ENCODE measurements at regions not wholly inside any gene's neighbourhood (a gene's known extent, or its start where the extent isn't known, plus 50 kb on each side); places are given as distances from the start of the nearest gene placed in this dataset.
"Not testable (repeated sequence)": the region's sequence is repeated elsewhere in the genome, so short reads cannot be mapped to it uniquely, and the experiment has no call there.

DNA sequence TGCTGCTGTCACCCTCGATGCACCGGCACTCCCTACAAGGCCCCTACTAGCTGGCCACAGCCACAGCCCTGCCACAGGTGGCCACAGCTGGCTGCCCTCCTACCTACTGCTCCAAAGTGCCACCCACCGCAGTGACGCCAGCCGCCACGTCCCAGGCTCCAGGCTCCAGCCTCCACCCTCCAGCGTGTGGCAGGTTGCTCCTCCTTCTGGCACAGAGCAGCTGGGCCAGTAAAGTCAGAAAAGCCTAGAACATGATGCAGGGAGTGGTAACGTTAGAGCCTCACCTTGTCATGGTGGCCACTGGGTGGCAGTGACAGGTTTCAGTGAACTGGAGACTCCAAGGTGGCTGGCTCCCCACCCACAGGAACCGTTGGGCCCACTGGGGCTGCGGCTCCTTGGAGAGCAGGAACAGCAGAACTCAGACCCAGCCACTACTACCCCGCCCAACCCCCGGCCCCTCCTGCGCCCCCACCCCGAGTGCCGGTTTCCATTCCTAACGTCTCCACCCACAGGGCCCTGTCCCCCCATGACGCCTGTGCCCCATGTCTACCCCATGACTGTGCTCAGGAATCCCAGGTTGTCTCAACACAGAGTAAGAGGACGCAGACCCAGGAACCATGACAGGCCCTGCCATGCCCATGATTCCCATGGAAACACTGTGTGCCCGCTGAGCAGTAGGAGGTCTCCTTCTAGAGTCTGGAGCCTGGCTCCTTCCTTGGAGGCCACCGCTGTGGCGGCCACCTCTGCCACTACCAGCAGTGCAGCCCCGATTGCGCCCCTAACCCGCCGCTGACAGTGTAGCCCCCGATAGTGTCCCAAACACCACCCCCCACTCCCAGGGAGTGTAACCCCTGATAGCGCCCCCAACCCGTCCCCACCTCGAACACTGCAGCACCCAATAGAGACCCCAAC is 52.3 kb upstream of the ZNF33B start:
- no peak for DNase-seq
- H3K27ac ChIP-seq (ENCODE audit: low read depth in 1 of 3, low read length in 2 of 3), result no peak overlapping the region

GRCh38 chr10:42691361-42692120 is 53.2 kb upstream of the ZNF33B start:
- Histone ChIP-seq H3K36me3 (ENCODE audit: control insufficient read depth in 3 of 3, insufficient read depth in 2 of 3, low read depth in 1 of 3, low read length in 3 of 3) (no peaks in the 10 kb centered on the region), H3K27me3 (ENCODE audit: control insufficient read depth in 3 of 3, insufficient read depth in 3 of 3, low read length in 3 of 3) (no peaks in the 10 kb centered on the region), H3K27ac (ENCODE audit: low read depth in 1 of 3, low read length in 2 of 3) (no peak overlapping the region), H3K4me3 (ENCODE audit: low read depth in 1 of 3, low read length in 3 of 3) (no peak overlapping the region), H3K4me1 (ENCODE audit: control insufficient read depth in 3 of 3, insufficient read depth in 2 of 3, low read depth in 1 of 3, low read length in 2 of 3) (no peaks in the 10 kb centered on the region), H3K9me3 (ENCODE audit: control insufficient read depth in 2 of 2, insufficient read depth in 1 of 2, low read depth in 1 of 2, low read length in 1 of 2) (no peaks in the 10 kb centered on the region)
- FAIRE-seq (no peak), DNase-seq (no peak)
- 93 to 95% (median 94%) methylated on average over 23 to 25 of the region's 25 CpGs for WGBS, 3 donors

More for the DNA sequence above, 52.3 kb upstream of the ZNF33B start:
- H3K4me1 ChIP-seq (ENCODE audit: control insufficient read depth in 3 of 3, insufficient read depth in 2 of 3, low read depth in 1 of 3, low read length in 2 of 3), result no peaks in the 10 kb centered on the region
- no peak overlapping the region for H3K4me3 ChIP-seq (ENCODE audit: low read depth in 1 of 3, low read length in 3 of 3)
- no peak for FAIRE-seq
- WGBS, 3 donors, result 91 to 92% (median 92%) methylated on average over 28 to 29 of the region's 29 CpGs
- no peaks in the 10 kb centered on the region for H3K9me3 ChIP-seq (ENCODE audit: control insufficient read depth in 2 of 2, insufficient read depth in 1 of 2, low read depth in 1 of 2, low read length in 1 of 2)
- no peaks in the 10 kb centered on the region for H3K36me3 ChIP-seq (ENCODE audit: control insufficient read depth in 3 of 3, insufficient read depth in 2 of 3, low read depth in 1 of 3, low read length in 3 of 3)
- no peaks in the 10 kb centered on the region for H3K27me3 ChIP-seq (ENCODE audit: control insufficient read depth in 3 of 3, insufficient read depth in 3 of 3, low read length in 3 of 3)

DNA sequence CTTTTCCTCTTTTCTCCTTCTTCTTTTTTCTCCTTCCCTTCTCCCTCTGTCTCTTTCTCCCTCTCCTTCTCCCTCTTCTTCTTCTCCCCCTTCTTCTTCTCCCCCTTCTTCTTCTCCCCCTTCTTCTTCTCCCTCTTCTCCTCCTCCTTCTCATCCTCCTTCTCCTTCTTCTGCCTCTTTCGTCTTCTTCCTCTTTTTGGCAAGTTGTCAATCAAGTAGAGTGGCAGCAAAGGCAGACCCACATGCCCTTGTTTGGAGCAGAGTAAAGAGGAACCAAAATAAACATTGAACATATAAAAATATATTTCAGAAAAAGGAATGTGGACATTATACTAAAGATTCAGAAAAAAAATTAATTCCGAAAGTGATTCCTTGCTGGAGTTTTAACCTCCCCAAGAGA is 59.6 kb upstream of the ZNF33B start:
- Histone ChIP-seq H3K9me3 (ENCODE audit: control insufficient read depth in 2 of 2, insufficient read depth in 1 of 2, low read depth in 1 of 2, low read length in 1 of 2) (no peaks in the 10 kb centered on the region), H3K4me3 (ENCODE audit: low read depth in 1 of 3, low read length in 3 of 3) (no peak overlapping the region), H3K4me1 (ENCODE audit: control insufficient read depth in 3 of 3, insufficient read depth in 2 of 3, low read depth in 1 of 3, low read length in 2 of 3) (no peaks in the 10 kb centered on the region), H3K27me3 (ENCODE audit: control insufficient read depth in 3 of 3, insufficient read depth in 3 of 3, low read length in 3 of 3) (peaks cover 0 to 2% (median 0%) of the 10 kb centered on the region in 3 donors), H3K27ac (ENCODE audit: low read depth in 1 of 3, low read length in 2 of 3) (no peak overlapping the region), H3K36me3 (ENCODE audit: control insufficient read depth in 3 of 3, insufficient read depth in 2 of 3, low read depth in 1 of 3, low read length in 3 of 3) (no peaks in the 10 kb centered on the region)
- 77 to 81% (median 78%) methylated on average over 2 of the region's 2 CpGs for WGBS, 3 donors
- DNase-seq, result no peak
- FAIRE-seq, result no peak

DNA sequence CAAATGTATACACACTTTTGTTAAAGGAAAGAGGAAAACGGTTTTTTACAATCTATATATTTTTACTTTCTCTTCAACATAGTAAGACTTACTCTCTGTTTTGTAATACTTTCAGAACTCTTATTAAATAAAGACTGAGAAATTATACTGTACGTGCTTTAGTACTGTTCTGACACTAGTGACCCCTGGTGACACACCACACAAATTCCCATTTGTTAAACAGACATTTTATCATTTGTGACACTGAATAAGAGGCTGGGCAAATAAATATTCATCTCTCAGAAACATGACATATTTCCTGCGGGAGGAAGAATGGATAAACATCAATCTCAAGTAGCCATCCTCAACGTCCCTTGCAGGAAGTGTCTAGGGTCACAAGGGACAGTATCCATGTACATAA is 68.9 kb upstream of the ZNF33B start:
- H3K27ac ChIP-seq (ENCODE audit: low read depth in 1 of 3, low read length in 2 of 3), result no peak overlapping the region
- FAIRE-seq (peak; percentile 26), DNase-seq (peak; percentile 5 to 11)
- WGBS, 3 donors, result 19 to 37% (median 21%) methylated on average over 4 of the region's 4 CpGs
- H3K4me1 ChIP-seq (ENCODE audit: control insufficient read depth in 3 of 3, insufficient read depth in 2 of 3, low read depth in 1 of 3, low read length in 2 of 3), result no peaks in the 10 kb centered on the region
- H3K9me3 ChIP-seq (ENCODE audit: control insufficient read depth in 2 of 2, insufficient read depth in 1 of 2, low read depth in 1 of 2, low read length in 1 of 2), result no peaks in the 10 kb centered on the region
- no peaks in the 10 kb centered on the region for H3K36me3 ChIP-seq (ENCODE audit: control insufficient read depth in 3 of 3, insufficient read depth in 2 of 3, low read depth in 1 of 3, low read length in 3 of 3)
- no peaks in the 10 kb centered on the region for H3K27me3 ChIP-seq (ENCODE audit: control insufficient read depth in 3 of 3, insufficient read depth in 3 of 3, low read length in 3 of 3)
- H3K4me3 ChIP-seq (ENCODE audit: low read depth in 1 of 3, low read length in 3 of 3), result no peak overlapping the region

DNA sequence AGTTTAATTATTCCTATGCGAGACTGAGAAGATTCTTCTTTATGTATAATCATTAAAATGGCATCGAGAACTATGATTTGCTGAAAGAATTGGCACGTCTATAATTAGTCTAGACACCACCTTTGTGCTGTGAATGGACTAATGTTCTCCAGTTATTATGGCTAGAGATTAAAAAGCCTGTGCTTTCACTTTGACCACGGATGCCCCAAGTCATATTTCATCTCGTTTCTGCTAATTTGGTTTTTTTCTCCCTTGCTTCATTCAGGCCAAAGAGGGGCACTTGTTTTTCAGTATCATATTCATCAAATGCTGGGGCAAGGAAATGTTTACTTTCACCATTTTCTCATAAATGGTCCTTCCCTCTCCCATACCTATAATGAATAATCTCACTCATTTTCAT is 63.3 kb upstream of the BMS1 start:
- WGBS, 3 donors, result 38 to 59% (median 48%) methylated on average over 5 of the region's 5 CpGs
- H3K36me3 ChIP-seq (ENCODE audit: control insufficient read depth in 3 of 3, insufficient read depth in 2 of 3, low read depth in 1 of 3, low read length in 3 of 3); DNase-seq; H3K27me3 ChIP-seq (ENCODE audit: control insufficient read depth in 3 of 3, insufficient read depth in 3 of 3, low read length in 3 of 3); H3K4me1 ChIP-seq (ENCODE audit: control insufficient read depth in 3 of 3, insufficient read depth in 2 of 3, low read depth in 1 of 3, low read length in 2 of 3); H3K27ac ChIP-seq (ENCODE audit: low read depth in 1 of 3, low read length in 2 of 3); H3K4me3 ChIP-seq (ENCODE audit: low read depth in 1 of 3, low read length in 3 of 3); H3K9me3 ChIP-seq (ENCODE audit: control insufficient read depth in 2 of 2, insufficient read depth in 1 of 2, low read depth in 1 of 2, low read length in 1 of 2): not testable (repeated sequence)
- peak; percentile 15 for FAIRE-seq

DNA sequence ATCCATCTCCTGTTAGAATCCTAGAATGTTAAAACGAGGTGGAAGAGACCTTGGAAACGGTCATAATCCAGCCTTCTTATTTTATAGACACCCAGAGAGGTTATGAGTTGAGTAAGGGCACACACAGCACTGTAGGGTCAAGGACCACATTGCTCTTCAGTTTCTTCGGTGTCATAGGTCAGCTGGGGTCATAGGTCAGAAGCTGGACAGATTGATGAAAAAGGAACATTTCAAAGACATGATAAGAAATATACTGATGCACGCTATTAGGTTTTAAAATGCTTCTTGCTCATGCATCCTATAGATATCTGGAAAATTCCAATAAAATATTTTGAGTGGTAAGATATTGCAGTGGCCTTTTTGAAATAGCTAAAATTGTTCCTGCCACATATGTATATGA is 60.0 kb upstream of the BMS1 start:
- 55 to 77% (median 69%) methylated on average over 4 of the region's 4 CpGs for WGBS, 3 donors
- no peak for FAIRE-seq
- H3K27ac ChIP-seq (ENCODE audit: low read depth in 1 of 3, low read length in 2 of 3), result no peak overlapping the region
- DNase-seq, result no peak
- H3K4me1 ChIP-seq (ENCODE audit: control insufficient read depth in 3 of 3, insufficient read depth in 2 of 3, low read depth in 1 of 3, low read length in 2 of 3), result no peaks in the 10 kb centered on the region
- no peaks in the 10 kb centered on the region for H3K36me3 ChIP-seq (ENCODE audit: control insufficient read depth in 3 of 3, insufficient read depth in 2 of 3, low read depth in 1 of 3, low read length in 3 of 3)
- H3K27me3 ChIP-seq (ENCODE audit: control insufficient read depth in 3 of 3, insufficient read depth in 3 of 3, low read length in 3 of 3), result peaks cover 0 to 2% (median 0%) of the 10 kb centered on the region in 3 donors
- no peaks in the 10 kb centered on the region for H3K9me3 ChIP-seq (ENCODE audit: control insufficient read depth in 2 of 2, insufficient read depth in 1 of 2, low read depth in 1 of 2, low read length in 1 of 2)
- H3K4me3 ChIP-seq (ENCODE audit: low read depth in 1 of 3, low read length in 3 of 3), result no peak overlapping the region

GRCh38 chr10:42723549-42723948 is 59.0 kb upstream of the BMS1 start:
- not testable (repeated sequence) for H3K27me3 ChIP-seq (ENCODE audit: control insufficient read depth in 3 of 3, insufficient read depth in 3 of 3, low read length in 3 of 3); DNase-seq; H3K27ac ChIP-seq (ENCODE audit: low read depth in 1 of 3, low read length in 2 of 3); FAIRE-seq; H3K36me3 ChIP-seq (ENCODE audit: control insufficient read depth in 3 of 3, insufficient read depth in 2 of 3, low read depth in 1 of 3, low read length in 3 of 3); H3K4me1 ChIP-seq (ENCODE audit: control insufficient read depth in 3 of 3, insufficient read depth in 2 of 3, low read depth in 1 of 3, low read length in 2 of 3); H3K4me3 ChIP-seq (ENCODE audit: low read depth in 1 of 3, low read length in 3 of 3); H3K9me3 ChIP-seq (ENCODE audit: control insufficient read depth in 2 of 2, insufficient read depth in 1 of 2, low read depth in 1 of 2, low read length in 1 of 2)
- WGBS, 3 donors, result 55 to 65% (median 57%) methylated on average over 3 of the region's 3 CpGs

GRCh38 chr10:42724660-42725059 is 57.9 kb upstream of the BMS1 start:
- 15 to 43% (median 20%) methylated on average over 2 of the region's 2 CpGs for WGBS, 3 donors
- H3K4me1 ChIP-seq (ENCODE audit: control insufficient read depth in 3 of 3, insufficient read depth in 2 of 3, low read depth in 1 of 3, low read length in 2 of 3); DNase-seq; FAIRE-seq; H3K4me3 ChIP-seq (ENCODE audit: low read depth in 1 of 3, low read length in 3 of 3); H3K9me3 ChIP-seq (ENCODE audit: control insufficient read depth in 2 of 2, insufficient read depth in 1 of 2, low read depth in 1 of 2, low read length in 1 of 2); H3K36me3 ChIP-seq (ENCODE audit: control insufficient read depth in 3 of 3, insufficient read depth in 2 of 3, low read depth in 1 of 3, low read length in 3 of 3); H3K27ac ChIP-seq (ENCODE audit: low read depth in 1 of 3, low read length in 2 of 3); H3K27me3 ChIP-seq (ENCODE audit: control insufficient read depth in 3 of 3, insufficient read depth in 3 of 3, low read length in 3 of 3): not testable (repeated sequence)
